HG03575 (cell line): ENCODE measurements at regions not wholly inside any gene's neighbourhood (a gene's known extent, or its start where the extent isn't known, plus 50 kb on each side); places are given as distances from the start of the nearest gene placed in this dataset.
"Not testable (repeated sequence)": the region's sequence is repeated elsewhere in the genome, so short reads cannot be mapped to it uniquely, and the experiment has no call there.

Experiments
- ATAC-seq: cut with Tn5 transposase; IDR thresholded peaks from one replicate; pipeline ENCODE4 v1.9.1; 2021; ENCODE audit not compliant: unreplicated experiment, insufficient number of reproducible peaks, low FRiP score; ENCODE audit errors: extremely low read depth

DNA sequence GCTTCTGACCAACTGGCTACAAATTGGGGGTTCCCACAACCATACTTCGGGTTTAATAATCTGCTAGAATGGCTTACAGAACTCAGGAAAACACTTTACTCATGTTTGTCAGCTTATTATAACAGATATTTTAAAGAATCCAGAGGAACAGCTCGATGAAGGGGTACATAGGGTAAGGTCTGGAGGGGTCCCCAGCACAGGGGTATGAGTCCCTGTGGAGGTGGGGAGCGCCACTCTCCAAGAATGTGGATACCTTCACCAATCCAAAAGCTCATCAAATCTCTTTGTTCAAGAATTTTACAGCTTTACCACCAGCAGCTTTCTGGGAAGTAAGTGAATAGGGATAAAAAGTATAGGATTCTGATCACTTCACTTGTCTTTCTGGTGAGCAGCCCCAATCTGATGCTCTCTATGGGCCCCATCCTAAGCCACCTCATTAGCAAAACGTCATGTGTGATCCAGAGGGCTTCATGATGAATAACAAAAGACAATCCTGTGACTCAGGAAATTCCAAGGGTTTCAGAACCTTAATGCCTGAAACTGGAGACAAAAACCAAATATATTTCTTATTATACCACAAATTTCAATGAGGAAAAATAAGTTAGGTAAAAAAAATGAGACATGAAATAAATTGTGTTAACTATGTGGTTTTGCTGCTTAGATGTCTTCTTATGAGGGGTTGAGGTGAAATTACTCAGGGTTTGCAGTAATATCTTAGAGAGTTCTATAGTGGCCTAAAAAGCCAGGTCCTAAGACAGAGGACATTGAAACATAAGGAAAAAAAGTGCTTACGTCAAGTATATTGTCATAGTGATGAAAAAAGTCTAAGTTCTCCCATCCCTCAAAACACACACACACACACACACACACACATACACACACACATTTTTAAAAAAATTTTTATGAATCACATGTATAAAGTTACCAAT is 290.5 kb downstream of the ANXA1 start:
- no peak for ATAC-seq

- ATAC-seq, result no peak
Measured at GRCh38 chr9:73444821-73445220, 293.2 kb downstream of the ANXA1 start.

GRCh38 chr9:73445384-73445783 is 293.7 kb downstream of the ANXA1 start:
- ATAC-seq, result not testable (repeated sequence)

DNA sequence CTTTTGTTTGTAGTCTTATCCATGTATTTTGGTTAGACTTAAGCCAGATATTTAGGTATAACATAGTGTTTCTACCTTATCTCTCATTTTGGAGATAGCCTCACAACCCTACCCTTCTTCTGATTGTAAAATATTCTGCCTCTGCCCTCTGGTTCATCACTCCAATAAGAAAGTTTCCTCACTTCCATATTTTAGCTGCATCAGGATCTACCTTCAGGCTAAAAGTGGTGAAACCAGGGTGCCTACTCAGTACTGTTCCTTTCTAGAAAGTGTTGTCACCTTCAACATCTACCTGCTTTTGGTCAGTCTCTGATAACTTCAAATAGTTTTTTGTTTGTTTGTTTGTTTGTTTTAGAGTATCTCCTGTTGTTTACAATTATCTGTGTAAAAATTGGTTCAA is 294.6 kb downstream of the ANXA1 start:
- no peak for ATAC-seq

- no peak for ATAC-seq
Measured at GRCh38 chr9:73451003-73451402, 299.3 kb downstream of the ANXA1 start.

- no peak for ATAC-seq
Measured at GRCh38 chr9:73459817-73460216, 308.2 kb downstream of the ANXA1 start.

GRCh38 chr9:73468716-73469115 is 317.1 kb downstream of the ANXA1 start:
- no peak for ATAC-seq

DNA sequence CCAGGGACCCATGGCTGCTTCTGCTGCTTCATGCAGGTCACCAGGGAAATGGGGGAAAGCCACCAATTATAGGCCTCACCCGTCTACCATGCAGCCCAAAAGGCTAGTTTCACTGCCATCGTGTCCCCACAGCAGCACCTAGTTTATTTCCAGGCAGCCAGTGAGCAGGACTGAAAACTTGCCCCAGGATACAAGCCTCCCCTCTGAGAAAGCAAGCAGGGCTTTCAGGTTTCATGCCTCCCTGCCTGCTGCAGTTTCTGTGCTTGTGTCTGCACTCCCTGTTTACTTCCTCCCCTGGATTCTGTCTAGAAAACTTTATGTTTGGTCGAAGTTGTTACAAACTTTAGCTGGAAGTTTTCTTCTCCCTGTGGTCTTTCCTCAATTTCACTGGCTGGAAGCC is 319.1 kb downstream of the ANXA1 start:
- no peak for ATAC-seq

GRCh38 chr9:73474002-73474600 is 322.4 kb downstream of the ANXA1 start:
- no peak for ATAC-seq

DNA sequence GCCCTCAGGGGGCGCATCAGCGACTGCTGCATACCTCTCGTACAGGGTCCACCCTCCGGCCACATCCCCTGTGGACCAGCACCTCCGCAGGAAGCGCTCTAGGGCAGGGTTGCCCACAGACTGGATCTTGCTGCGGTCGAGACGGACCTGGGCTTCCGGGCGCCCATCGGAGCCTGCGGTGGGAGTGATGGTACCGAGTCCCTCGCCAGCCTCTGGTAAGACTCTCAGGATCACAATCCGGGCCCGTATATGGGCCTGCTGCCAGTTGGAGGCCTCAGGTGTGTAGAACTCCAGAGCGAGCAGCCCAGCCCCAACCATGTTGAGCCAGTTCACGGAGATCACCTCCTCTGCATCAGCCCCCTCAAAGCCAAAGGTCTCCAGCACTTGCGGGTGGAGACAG is 323.0 kb downstream of the ANXA1 start:
- no peak for ATAC-seq

DNA sequence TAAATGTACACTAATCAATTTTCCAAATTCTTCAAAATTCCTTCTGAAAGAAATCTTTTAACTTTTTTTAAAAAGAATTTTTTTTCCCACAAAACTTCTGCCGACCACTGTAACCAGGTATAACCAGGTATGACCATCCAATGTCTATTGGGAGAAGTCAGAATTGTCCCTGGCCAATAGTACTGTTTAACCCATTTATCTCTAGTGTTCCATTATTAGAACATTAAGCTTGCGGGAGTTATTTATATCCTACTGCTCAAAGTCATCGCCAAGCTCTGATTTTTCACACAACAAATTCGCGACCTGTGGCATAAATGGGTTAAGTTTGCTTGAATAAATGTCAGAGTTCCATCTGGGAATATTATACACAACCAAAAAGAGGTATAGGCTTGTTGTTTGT is 343.2 kb downstream of the ANXA1 start:
- no peak for ATAC-seq

- no peak for ATAC-seq
Measured at GRCh38 chr9:73497796-73498195, 346.1 kb downstream of the ANXA1 start.

DNA sequence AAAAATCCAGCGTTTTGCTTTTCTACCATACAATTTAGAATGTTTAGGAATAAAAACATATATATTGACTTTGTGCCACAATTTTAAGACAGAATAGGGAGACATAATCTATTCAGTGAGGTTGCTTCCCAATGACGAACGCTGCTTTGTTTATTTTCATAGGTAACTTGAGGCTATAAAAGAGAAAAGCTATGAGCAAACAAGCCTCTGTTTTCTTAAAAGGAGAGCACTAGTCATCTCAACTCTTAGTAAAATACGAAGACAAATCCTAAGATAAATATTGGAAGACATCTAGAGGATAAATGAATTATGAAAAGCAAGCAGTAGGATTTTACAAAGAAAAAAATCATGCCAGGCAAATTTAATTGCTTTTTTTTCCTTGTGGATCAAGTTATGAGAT is 363.6 kb downstream of the ANXA1 start:
- ATAC-seq, result no peak

DNA sequence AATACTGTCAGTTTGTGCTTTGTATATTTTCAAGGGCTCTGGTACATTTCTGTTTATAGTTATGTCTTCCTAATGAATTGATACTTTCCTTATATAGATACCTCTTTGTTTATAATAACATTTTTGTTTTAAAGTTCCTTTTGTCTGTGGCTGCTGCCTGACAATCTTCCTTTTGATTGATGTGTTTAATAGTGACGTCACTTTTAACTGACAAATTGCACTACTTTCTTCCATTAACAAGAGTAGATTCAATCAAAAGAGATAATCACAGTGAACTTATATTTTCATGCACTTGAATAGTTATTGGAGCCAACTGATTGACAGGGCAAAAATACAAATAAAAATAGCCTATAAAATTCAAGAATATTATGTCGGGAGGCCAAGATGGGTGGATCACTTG is 371.7 kb downstream of the ANXA1 start:
- ATAC-seq, result no peak

- ATAC-seq, result no peak
Measured at GRCh38 chr9:73525350-73525749, 373.7 kb downstream of the ANXA1 start.

DNA sequence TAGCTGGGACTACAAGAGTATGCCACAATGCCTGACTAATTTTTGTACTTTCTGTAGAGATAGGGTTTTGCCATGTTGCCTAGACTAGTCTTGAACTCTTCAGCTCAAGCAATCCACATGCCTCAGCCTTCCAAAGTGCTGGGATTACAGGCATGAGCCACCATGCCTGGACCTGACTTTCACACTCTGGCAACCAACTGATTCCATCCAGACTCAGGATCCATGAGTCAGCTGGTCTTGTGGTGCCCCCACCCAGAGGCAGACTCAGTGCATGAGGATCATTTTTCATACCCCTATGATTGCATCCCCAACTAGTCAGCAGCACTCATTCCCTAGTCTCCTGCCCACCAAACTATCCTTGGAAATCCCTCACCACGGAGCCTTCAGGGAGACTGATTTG is 375.9 kb downstream of the ANXA1 start:
- no peak for ATAC-seq

GRCh38 chr9:73528926-73529325 is 377.3 kb downstream of the ANXA1 start:
- ATAC-seq, result no peak

- ATAC-seq, result no peak
Measured at GRCh38 chr9:73529666-73530065, 378.0 kb downstream of the ANXA1 start.

GRCh38 chr9:73531051-73531532 is 379.4 kb downstream of the ANXA1 start:
- ATAC-seq, result no peak

DNA sequence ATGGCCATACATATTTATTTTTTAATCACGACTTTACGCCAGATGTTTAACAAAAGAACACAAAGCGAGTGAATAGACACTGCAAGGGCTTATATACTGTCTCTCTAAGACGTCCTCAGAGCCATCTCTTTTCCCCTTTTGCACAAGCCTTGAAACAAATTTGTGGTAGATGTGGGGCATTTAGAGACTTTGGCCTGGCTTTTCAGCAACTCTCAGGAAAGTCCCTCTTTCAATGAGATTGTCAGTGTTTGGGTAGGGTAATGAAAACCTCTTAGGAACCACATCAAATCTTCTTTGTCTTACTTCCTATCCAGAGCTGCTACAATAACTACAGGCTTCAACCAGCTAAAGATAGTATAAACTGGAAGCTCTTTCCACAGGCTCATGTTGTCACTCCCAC is 380.0 kb downstream of the ANXA1 start:
- peak; percentile 72 for ATAC-seq
